ENCODE measurements at regions not wholly inside any gene's neighbourhood (a gene's known extent, or its start where the extent isn't known, plus 50 kb on each side); places are given as distances from the start of the nearest gene placed in this dataset.

DNA sequence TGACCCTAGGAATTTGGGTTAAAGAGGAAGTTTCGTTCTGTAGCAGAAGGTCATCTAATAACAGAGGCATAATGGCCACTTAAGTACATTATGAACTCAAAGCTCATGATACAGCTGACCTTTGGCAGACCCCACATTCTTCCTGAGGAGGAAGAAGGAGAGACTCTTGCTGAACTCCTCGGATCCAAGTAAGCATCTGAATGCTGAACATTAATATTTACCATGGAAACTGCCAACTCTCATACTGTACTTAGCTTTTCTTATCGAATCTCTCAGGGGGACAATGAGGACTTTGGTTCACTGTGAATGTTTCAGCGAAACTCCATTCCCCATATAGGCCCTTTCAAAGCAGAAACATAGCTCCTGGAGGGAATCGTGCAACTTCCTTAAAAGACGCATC, 781.4 kb upstream of the GYPC start:
- CTCF ChIA-PET = no interaction called here
- intact Hi-C loops (cut with micrococcal nuclease) = no loop called here

More for the DNA sequence above, 781.4 kb upstream of the GYPC start:
- no peaks in the 10 kb centered on the region for H3K9me1 ChIP-seq (ENCODE audit: insufficient read depth, low read length)
- peaks cover 2% of the 10 kb centered on the region; the same call in 1 of the 2 replicates for H3K9me3 ChIP-seq (ENCODE audit: control insufficient read depth, insufficient read depth, low read length)
- no peaks in the 10 kb centered on the region for H3K4me1 ChIP-seq (ENCODE audit: control insufficient read depth, insufficient read depth, low read length)
- no peak overlapping the region for H3K23ac ChIP-seq (ENCODE audit: low read depth, low read length)
- H2BK120ac ChIP-seq (ENCODE audit: low read depth, low read length) = no peak overlapping the region
- no peak overlapping the region for H4K5ac ChIP-seq (ENCODE audit: low read depth, low read length)
- H3K4me2 ChIP-seq (ENCODE audit: low read depth, low read length) = no peak overlapping the region
- WGBS, 2 experiments (ENCODE audit: extremely low coverage in 2 of 2, insufficient read length in 1 of 2) = no CpG with 5 or more reads among the region's 6 CpGs
- no peaks in the 10 kb centered on the region for H4K20me1 ChIP-seq (ENCODE audit: insufficient read depth, low read length)
- TF ChIP-seq, protein P1, sequence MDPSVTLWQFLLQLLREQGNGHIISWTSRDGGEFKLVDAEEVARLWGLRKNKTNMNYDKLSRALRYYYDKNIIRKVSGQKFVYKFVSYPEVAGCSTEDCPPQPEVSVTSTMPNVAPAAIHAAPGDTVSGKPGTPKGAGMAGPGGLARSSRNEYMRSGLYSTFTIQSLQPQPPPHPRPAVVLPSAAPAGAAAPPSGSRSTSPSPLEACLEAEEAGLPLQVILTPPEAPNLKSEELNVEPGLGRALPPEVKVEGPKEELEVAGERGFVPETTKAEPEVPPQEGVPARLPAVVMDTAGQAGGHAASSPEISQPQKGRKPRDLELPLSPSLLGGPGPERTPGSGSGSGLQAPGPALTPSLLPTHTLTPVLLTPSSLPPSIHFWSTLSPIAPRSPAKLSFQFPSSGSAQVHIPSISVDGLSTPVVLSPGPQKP (IDR thresholded peaks at IDR 0.05; ENCODE audit: borderline replicate concordance, low read depth, low read length) = no peak
- dilution Hi-C loops (cut with HindIII; ENCODE audit: low sequenced_read_pairs, unreplicated experiment) = no loop called here
- no peak overlapping the region for H3K56ac ChIP-seq (ENCODE audit: extremely low read depth, insufficient read depth, low read length)
- H3K4me3 ChIP-seq (ENCODE audit: insufficient read depth, low read depth, low read length) = no peak overlapping the region
- H4K91ac ChIP-seq (ENCODE audit: insufficient read depth, low read depth, low read length) = no peak overlapping the region
- no peak overlapping the region for H4K8ac ChIP-seq (ENCODE audit: low read depth in 2 of 2, low read length in 2 of 2)
- H3K4ac ChIP-seq (ENCODE audit: low read depth, low read length) = no peak overlapping the region
- H2AK9ac ChIP-seq (replicated peaks; ENCODE audit: low read depth, low read length, poor library complexity) = no peak overlapping the region
- H2BK5ac ChIP-seq (ENCODE audit: low read depth, low read length, poor library complexity, severe bottlenecking) = no peak overlapping the region
- H3K14ac ChIP-seq (replicated peaks; ENCODE audit: low read depth, low read length) = no peak overlapping the region
- H2BK20ac ChIP-seq (ENCODE audit: low read depth, low read length) = no peak overlapping the region
- ATAC-seq (ENCODE audit: low read depth) (no peak), DNase-seq (no peak)
- H3K79me1 ChIP-seq (ENCODE audit: low read depth in 1 of 2, low read length in 2 of 2) = no peaks in the 10 kb centered on the region
- BruUV-seq (replicated peaks) = no TSS peak
- H2BK15ac ChIP-seq (ENCODE audit: low read depth, low read length) = no peak overlapping the region
- in situ Hi-C loops (cut with MboI; ENCODE audit: low sequenced_read_pairs) = no loop called here
- no peak overlapping the region for H3K27ac ChIP-seq (ENCODE audit: insufficient read depth, low read length)
- no peak overlapping the region for H2AFZ ChIP-seq (replicated peaks; ENCODE audit: low read length, poor library complexity)
- POLR2A ChIA-PET (ENCODE audit: unreplicated experiment) = interaction anchor here (0.5 kb wide), 1 partner anchor 1115 kb away, joined by 3 read pairs; no protein-coding TSS in a partner anchor
- no peak overlapping the region for H3K9ac ChIP-seq (ENCODE audit: low read depth, low read length)
- H3K27me3 ChIP-seq (ENCODE audit: control insufficient read depth, insufficient read depth, low read length) = no peaks in the 10 kb centered on the region
- H2AK5ac ChIP-seq (ENCODE audit: low read depth, low read length) = no peak overlapping the region
- H3K18ac ChIP-seq (ENCODE audit: low read depth, low read length) = no peak overlapping the region
- H3K36me3 ChIP-seq (ENCODE audit: control insufficient read depth, insufficient read depth, low read length) = no peaks in the 10 kb centered on the region

Measured in IMR-90 (cell line).